NB4 (cell line): ENCODE measurements at regions not wholly inside any gene's neighbourhood (a gene's known extent, or its start where the extent isn't known, plus 50 kb on each side); places are given as distances from the start of the nearest gene placed in this dataset.

Experiments
- CTCF ChIP-seq: IDR thresholded peaks from one replicate; pipeline ENCODE4 v1.5.1; 2012; ENCODE audit warnings: low read depth, low read length
- POLR2A ChIP-seq: IDR thresholded peaks from 2 replicates; pipeline ENCODE4 v1.6.1; 2011; ENCODE audit warnings: mild to moderate bottlenecking; ENCODE audit not compliant: insufficient read length; ENCODE audit errors: extremely low read depth

DNA sequence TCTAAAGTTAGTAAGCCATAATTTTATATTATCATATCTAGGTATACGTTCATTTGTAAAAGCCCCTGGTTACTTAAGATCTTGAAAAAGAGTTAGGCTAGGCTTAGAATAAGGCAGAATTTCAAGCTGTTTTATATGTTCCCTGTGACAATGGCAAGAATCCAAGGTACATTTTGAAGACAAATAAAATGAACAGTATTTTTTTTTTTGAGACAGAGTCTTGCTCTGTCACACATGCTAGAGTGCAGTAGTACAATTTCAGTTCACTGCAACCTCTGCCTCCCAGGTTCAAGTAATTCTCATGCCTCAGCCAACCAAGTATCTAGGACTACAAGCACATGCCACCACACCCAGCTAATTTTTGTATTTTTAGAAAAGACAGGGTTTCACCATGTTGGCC is 139.2 kb downstream of the DUSP6 start:
- no peak for TF ChIP-seq CTCF
- TF ChIP-seq POLR2A = no peak
